ENCODE measurements at regions not wholly inside any gene's neighbourhood (a gene's known extent, or its start where the extent isn't known, plus 50 kb on each side); places are given as distances from the start of the nearest gene placed in this dataset.

- Histone ChIP-seq H3K27ac (no peak overlapping the region), H3K36me3 (no peaks in the 10 kb centered on the region), H3K4me1 (ENCODE audit: insufficient read depth) (peaks cover 5% of the 10 kb centered on the region), H3K4me3 (no peak overlapping the region), H3K9me3 (no peaks in the 10 kb centered on the region), H3K27me3 (no peaks in the 10 kb centered on the region)
- WGBS, 3 donors: 4 to 12% (median 4%) methylated on average over 26 of the region's 26 CpGs
- intact Hi-C loops (cut with DNase I): no loop called here
- TF ChIP-seq EP300 (IDR thresholded peaks at IDR 0.05): no peak
- TF ChIP-seq, protein P1, sequence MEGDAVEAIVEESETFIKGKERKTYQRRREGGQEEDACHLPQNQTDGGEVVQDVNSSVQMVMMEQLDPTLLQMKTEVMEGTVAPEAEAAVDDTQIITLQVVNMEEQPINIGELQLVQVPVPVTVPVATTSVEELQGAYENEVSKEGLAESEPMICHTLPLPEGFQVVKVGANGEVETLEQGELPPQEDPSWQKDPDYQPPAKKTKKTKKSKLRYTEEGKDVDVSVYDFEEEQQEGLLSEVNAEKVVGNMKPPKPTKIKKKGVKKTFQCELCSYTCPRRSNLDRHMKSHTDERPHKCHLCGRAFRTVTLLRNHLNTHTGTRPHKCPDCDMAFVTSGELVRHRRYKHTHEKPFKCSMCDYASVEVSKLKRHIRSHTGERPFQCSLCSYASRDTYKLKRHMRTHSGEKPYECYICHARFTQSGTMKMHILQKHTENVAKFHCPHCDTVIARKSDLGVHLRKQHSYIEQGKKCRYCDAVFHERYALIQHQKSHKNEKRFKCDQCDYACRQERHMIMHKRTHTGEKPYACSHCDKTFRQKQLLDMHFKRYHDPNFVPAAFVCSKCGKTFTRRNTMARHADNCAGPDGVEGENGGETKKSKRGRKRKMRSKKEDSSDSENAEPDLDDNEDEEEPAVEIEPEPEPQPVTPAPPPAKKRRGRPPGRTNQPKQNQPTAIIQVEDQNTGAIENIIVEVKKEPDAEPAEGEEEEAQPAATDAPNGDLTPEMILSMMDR (IDR thresholded peaks at IDR 0.05): no peak
- TF ChIP-seq POLR2A (IDR thresholded peaks at IDR 0.05): no peak
- peak in 3 of 5 donors; percentile 22 to 65 (median 25) for DNase-seq
Measured at GRCh38 chr16:86931410-86931941, 353.1 kb downstream of the FOXL1 start.

- TF ChIP-seq EP300 (IDR thresholded peaks at IDR 0.05): no peak
- TF ChIP-seq, protein P1 (IDR thresholded peaks at IDR 0.05): no peak
- TF ChIP-seq POLR2A (IDR thresholded peaks at IDR 0.05): no peak
- no peak overlapping the region for H3K27ac ChIP-seq
- H3K4me3 ChIP-seq: no peak overlapping the region
- no peaks in the 10 kb centered on the region for H3K9me3 ChIP-seq
- peaks cover 5% of the 10 kb centered on the region for H3K4me1 ChIP-seq (ENCODE audit: insufficient read depth)
- no peaks in the 10 kb centered on the region for H3K36me3 ChIP-seq
- no peak for DNase-seq
- no peaks in the 10 kb centered on the region for H3K27me3 ChIP-seq
- 85 to 88% (median 86%) methylated on average over 8 of the region's 8 CpGs for WGBS, 3 donors
- intact Hi-C loops (cut with DNase I): no loop called here
Measured at GRCh38 chr16:86932130-86932982, 354.0 kb downstream of the FOXL1 start.

- intact Hi-C loops (cut with DNase I): no loop called here
- TF ChIP-seq, protein P1 (IDR thresholded peaks at IDR 0.05): no peak
- TF ChIP-seq POLR2A (IDR thresholded peaks at IDR 0.05): no peak
- no peak for TF ChIP-seq EP300 (IDR thresholded peaks at IDR 0.05)
- DNase-seq: peak in 1 of 5 donors; percentile 17
- H3K36me3 ChIP-seq: no peaks in the 10 kb centered on the region
- H3K9me3 ChIP-seq: no peaks in the 10 kb centered on the region
- no peak overlapping the region for H3K27ac ChIP-seq
- no peak overlapping the region for H3K4me3 ChIP-seq
- peaks cover 3% of the 10 kb centered on the region for H3K4me1 ChIP-seq (ENCODE audit: insufficient read depth)
- no peaks in the 10 kb centered on the region for H3K27me3 ChIP-seq
- WGBS, 3 donors: 74 to 79% (median 78%) methylated on average over 27 of the region's 27 CpGs
Measured at GRCh38 chr16:86934581-86935375, 356.4 kb downstream of the FOXL1 start.

GRCh38 chr16:86939609-86940008 lies 361.3 kb downstream of the FOXL1 start:
- 40 to 77% (median 74%) methylated on average over 2 of the region's 2 CpGs for WGBS, 3 donors
- Histone ChIP-seq H3K27me3 (no peaks in the 10 kb centered on the region), H3K4me3 (no peak overlapping the region), H3K4me1 (ENCODE audit: insufficient read depth) (no peaks in the 10 kb centered on the region), H3K36me3 (no peaks in the 10 kb centered on the region), H3K27ac (no peak overlapping the region), H3K9me3 (no peaks in the 10 kb centered on the region)
- no peak for DNase-seq
- TF ChIP-seq POLR2A (IDR thresholded peaks at IDR 0.05) (no peak), EP300 (IDR thresholded peaks at IDR 0.05) (no peak)
- TF ChIP-seq, protein P1 (IDR thresholded peaks at IDR 0.05): no peak
- intact Hi-C loops (cut with DNase I): no loop called here

Data from ovary (tissue), 7 donors.